CD4-positive, alpha-beta T cell treated with Interleukin-4 for 4 hours (primary cell): ENCODE measurements at regions not wholly inside any gene's neighbourhood (a gene's known extent, or its start where the extent isn't known, plus 50 kb on each side); places are given as distances from the start of the nearest gene placed in this dataset.

ENCODE experiments used
- DNase-seq: peaks from one replicate; pipeline ENCODE4 v3.0.0-alpha.2; 2020

- DNase-seq, result no peak
Observed at GRCh38 chr21:15327637-15328265, 263.0 kb upstream of the NRIP1 start.

DNA sequence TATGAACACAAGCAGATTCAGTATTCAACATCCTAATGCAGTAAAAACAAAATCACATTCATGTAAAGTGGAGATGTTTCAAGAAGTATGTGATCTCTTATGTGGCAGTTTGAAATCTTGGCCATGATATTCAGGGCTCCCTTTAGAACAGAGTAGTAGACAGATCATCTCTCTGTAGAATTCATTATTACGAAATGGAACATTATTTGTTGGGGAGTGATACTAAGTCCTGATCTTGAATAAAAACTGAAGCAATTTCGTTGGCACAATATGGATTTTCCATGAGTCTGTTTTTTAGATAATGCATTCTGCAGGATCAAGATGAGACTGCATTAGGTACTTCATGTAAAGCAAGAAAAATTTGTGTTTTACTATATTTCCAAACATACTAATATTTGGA lies 264.4 kb upstream of the NRIP1 start:
- DNase-seq, result no peak

- DNase-seq, result no peak
Observed at GRCh38 chr21:15330872-15331271, 266.1 kb upstream of the NRIP1 start.

DNA sequence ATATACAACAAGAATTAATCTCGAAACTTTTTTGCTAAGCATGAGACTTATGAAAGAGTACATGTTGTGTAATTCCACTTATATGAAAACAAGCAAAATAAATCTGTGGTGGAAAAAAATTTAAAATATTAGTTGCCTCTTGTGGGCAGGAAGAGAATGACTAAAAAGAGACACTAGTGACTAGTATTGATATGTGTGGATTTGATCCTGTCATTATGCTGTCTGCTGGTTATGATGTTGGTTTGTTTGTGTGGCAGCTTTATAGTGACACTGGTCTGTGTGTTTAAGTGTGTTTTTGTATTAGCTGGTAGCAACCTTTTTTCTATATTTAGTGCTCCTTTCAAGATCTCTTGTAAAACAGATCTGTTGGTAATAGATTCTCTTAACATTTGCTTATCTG lies 267.8 kb upstream of the NRIP1 start:
- DNase-seq, result no peak

DNA sequence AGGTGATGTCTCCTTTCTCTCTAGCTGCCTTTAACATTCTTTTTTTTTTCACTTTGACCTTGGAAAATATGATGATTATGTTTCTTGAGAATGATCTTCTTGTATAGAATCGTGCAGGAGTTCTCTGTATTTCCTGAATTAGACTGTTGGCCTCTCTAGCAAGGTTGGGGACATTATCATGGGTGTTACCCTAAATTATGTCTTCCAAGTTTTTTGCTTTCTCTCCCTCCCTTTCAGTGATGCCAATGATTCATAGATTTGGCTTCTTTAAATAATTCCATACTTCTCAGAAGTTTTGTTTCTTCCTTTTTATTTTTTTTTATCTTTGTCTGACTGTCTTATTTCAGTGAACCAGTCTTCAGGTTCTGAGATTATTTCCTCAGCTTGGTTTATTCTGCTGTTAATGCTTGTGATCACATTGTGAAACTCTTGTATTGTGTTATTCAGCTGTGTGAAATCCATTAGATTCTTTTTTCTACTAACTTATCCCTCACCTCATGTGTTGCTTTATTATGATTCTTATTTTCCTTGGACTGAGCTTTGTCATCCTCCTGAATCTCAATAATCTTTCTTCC lies 268.4 kb upstream of the NRIP1 start:
- no peak for DNase-seq

GRCh38 chr21:15333951-15334350 lies 269.2 kb upstream of the NRIP1 start:
- DNase-seq, result no peak

DNA sequence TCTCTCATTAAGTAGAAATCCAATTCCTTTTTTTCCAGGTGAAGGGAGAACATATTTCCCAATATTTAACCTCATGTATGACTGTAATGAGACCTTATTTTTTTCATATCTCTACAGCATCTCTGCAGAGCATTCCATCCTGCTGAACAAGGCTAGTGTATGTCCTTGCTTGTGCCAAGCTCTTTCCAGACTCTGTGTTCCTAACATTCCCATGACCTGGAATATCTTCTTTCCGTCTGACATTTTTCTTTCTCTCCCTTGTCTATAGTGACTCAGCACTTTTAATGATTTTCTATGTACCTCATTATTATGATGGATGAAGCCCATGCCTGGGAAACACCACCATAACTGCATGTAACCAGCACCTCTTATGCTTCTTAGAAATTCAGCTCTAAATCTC lies 278.3 kb upstream of the NRIP1 start:
- DNase-seq, result no peak

DNA sequence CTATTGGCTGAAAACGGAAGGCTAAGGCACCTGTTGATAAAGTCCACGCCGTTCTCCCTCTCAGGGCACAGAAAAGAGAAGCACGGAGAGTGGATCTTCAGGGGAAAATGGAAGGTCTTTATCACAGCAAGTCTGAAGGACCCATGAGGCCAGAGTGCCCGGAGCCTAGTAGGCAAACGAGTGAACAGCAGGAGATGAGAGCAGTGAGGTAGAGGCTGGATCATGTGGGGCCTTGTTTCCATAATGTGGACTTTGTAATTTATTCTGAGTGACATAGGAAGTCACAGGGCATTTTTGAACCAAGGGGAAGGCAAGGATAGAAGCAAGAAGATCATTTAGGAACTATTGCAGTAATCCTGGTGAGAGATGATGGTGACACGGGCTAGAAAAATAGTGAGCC lies 287.2 kb upstream of the NRIP1 start:
- no peak for DNase-seq

DNA sequence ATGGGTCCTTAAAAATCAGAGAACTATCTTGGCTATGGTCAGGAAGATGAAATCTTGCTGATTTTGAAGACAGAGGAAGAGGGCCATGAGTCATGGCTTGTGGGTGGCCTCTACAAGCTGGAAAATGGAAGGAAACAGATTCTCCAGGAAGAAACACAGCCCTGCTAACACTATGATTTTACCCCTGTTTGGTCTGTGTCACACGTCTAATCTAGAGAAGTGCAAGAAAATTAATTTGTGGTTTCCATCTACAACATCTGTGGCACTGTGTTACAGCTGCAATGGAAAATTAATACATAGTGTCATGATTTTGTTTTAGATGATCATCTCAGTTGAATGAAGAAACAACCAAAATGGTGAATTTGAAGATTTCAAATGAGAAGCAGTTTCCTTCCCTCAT lies 288.7 kb upstream of the NRIP1 start:
- no peak for DNase-seq

GRCh38 chr21:15354516-15354915 lies 289.7 kb upstream of the NRIP1 start:
- DNase-seq, result no peak

DNA sequence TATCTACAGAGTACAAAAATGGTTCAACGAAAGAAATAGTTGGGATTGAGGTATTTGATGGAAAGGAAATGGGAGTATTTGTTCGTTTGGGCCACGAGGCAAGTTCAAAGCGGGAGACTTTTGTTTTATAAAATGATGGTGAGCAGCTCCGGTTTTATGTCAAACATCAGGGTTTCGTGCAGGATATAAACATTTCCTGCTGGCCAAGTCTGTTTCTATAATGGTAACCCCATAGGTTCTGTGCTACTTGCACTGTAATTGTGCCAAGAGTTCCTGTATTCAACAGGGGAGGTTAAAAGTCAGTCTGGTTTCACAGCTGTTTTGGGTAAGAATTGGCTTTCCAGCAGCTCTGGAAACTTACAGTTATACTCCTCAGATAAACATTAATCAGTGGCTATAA lies 290.3 kb upstream of the NRIP1 start:
- DNase-seq, result no peak

DNA sequence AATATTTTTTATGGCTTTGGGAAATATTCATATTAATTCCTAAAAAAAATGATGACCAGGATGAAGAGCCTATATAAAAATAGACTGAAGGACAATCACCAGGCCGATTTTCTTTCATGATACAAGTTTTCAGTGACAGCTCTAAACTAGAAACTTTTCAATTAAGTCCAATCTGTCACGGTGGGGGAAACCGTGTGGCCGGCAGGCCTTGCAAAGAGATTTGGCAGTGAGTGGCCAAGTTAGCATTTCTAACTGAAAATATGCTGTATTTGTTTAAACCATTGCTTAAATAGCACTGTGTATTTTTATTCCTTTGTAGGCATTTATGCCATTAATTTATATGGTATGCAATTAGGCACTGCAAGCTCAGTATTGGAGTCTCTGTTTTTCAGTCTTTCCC lies 294.5 kb upstream of the NRIP1 start:
- no peak for DNase-seq

DNA sequence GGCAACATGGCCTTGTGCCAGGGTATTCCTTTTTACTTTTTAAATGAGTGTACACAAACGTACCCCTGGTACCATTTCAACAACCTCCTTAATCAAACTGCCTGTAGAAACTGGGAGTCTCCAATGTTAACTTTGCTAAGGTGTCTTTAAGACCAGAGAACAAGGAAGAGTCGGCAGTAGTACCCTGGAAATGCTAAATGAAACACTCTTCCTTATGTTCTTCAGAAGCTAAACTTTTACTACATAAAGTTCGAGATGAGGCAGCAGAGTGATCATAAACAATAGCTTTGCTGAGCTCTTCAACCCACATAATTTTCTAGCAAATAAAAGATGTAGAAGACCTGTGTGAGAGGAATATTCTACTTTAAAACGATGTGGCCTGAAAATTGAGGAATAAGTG lies 297.7 kb upstream of the NRIP1 start:
- no peak for DNase-seq

GRCh38 chr21:15363921-15364320 lies 299.1 kb upstream of the NRIP1 start:
- no peak for DNase-seq

DNA sequence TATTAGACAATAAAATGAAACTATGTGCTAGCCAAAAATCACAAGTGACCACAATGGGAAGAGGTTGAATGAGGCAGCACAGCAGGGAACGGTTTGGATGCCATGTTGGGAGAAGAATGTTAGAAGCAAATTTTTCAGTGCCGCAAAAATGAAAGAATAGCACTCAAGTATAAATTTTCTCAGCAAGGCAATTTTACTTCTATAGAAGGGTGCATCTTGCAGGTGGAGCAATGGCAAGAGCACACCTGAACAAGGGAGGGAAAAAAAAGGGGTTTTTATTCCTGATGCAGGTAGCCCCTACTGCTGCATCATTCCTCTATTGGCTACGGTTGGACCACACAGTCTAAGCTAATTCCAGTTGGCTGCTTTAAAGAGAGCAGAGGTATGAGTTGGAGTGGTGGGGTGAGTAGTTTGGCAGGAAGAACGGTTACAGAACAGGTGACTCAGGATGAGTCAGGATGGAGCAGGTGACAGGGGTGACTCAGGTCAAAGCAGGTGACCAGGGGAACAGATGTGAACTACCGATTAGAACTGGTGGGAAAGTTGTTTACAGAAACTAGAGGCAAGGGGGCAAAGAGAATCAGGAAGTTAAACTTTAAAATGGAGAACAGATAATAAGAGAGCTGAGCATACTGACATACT lies 301.1 kb upstream of the NRIP1 start:
- DNase-seq, result no peak

DNA sequence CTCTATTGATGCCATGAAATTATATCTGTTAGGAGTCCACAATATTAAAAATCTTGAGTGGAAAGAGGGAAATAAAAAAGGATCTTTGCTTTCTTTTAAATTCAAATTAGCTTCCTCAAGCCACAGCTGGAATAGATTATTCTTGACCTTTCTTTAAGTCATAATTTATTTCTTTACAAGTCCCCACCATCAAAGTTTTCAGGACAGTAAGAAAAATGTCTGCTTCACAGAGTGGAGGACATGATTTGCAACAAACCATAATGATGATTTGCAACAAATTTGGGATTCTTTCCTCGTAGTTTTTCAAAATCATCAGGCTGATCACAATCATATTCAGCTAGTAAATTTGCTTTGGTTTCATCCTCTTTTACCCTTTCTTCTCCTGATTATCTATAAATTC lies 301.8 kb upstream of the NRIP1 start:
- no peak for DNase-seq

GRCh38 chr21:15367061-15367626 lies 302.3 kb upstream of the NRIP1 start:
- no peak for DNase-seq

GRCh38 chr21:15370462-15370975 lies 305.7 kb upstream of the NRIP1 start:
- DNase-seq, result no peak

DNA sequence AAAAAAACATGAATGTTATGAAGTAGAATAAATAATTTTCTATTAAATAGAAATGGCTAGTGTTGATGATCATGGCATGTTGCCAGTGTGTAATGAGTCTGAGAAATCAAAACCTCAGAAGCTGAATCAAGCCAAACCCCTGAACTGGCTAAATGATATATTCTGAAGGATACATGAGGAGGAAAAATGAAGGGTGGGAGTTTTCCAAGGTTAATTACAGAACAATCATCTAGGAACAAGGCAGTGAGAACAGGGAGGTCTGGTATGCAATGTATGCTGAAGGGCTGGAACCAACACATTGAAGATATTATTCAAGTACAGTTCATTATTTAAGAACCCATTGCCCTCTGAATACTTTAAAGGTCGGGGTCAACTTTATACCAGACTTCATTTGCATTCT lies 309.1 kb upstream of the NRIP1 start:
- DNase-seq, result no peak

- no peak for DNase-seq
Observed at GRCh38 chr21:15379776-15380175, 315.0 kb upstream of the NRIP1 start.

DNA sequence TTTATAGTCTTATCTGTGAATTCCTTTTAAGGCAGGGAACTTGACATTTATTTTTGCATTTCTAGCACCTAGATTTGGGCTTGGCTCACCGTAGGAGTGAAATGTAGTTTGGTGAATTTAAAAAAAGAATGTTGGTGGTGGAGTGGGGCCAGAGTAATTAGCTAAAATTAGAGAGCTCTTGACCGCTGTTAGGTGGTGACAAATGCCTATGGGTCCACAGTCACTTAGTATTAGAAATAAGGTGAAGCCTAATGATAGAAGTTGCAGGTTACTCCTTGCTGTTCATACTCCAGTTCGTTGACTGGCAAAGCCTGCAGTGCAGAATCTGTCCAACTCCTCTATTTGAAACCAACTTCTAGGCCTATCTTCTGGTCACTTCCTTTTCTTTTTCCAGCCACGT lies 318.8 kb upstream of the NRIP1 start:
- no peak for DNase-seq

DNA sequence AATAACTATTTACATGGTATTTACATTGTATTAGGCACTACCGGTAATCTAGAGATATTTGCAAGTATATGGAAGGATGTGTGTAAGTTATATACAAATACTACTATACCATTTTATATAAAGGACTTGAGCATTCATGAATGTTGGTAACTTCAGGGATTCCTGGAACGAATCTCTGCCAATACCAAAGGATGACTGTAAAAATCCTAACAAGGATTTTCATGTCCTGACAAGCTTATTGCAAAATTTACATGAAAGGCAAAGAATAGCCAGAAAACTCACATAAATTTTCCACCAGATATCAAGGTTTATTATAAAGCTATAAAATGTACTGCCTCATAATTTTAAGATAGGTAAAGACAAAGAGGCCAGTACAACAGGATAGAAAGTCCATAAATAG lies 325.2 kb upstream of the NRIP1 start:
- DNase-seq, result no peak

- DNase-seq, result no peak
Observed at GRCh38 chr21:15397258-15397657, 332.5 kb upstream of the NRIP1 start.

DNA sequence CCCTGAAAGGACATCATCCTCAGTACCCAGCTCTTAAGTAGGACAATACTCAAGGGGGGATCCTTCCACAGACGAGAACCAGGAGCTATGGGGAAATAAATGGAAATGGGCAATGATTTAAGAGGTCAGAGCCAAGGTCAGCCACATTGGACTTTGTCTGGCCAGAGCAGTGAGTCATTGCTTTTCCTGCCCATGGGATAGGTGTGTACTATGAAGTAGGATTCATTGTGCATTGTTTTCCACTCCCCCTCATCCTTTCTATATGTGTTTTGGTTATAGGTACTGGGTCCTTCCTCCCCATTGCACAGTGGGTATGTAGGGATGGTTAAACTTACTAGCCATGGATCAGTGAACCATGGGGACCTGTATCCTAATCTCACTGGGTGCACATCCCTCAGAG lies 328.9 kb upstream of the USP25 start:
- DNase-seq, result no peak
